ENCODE measurements at regions not wholly inside any gene's neighbourhood (a gene's known extent, or its start where the extent isn't known, plus 50 kb on each side); places are given as distances from the start of the nearest gene placed in this dataset.

DNA sequence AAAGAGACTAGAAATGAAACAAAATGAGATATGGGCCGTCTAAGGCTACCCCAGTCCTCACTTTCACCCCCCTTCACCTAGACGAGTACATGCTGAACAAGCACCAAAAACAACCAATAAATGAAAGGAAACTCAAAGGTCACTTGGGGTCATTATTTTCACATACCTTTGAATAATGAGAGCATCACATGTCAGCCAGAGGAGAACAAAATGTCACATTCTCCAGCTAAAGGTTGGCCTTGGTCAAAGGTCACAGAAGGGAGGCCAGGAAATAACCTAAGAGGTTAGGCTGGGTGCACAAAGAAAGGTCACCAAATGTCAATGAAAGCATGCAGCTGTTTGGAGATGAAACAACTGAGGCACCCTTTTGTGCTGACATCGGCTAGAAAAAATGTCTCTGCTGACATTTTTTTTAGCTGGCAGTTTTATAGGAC lies 288.7 kb upstream of the USP25 start:
- no peaks in the 10 kb centered on the region for H3K36me3 ChIP-seq (ENCODE audit: control insufficient read depth, insufficient read depth, low read length)
- ChIA-PET POLR2A (no interaction called here), CTCF (no interaction called here)
- no peak overlapping the region for H3K4me3 ChIP-seq (ENCODE audit: low read depth in 2 of 2, low read length in 2 of 2)
- H3K27me3 ChIP-seq (ENCODE audit: control insufficient read depth, insufficient read depth, low read length): no peaks in the 10 kb centered on the region
- H3K9me3 ChIP-seq (ENCODE audit: control insufficient read depth, insufficient read depth, low read depth, low read length): no peaks in the 10 kb centered on the region
- H3K27ac ChIP-seq (ENCODE audit: low read length): no peak overlapping the region
- H3K4me1 ChIP-seq (ENCODE audit: control insufficient read depth, insufficient read depth, low read length): no peaks in the 10 kb centered on the region
- in situ Hi-C loops (cut with HindIII; ENCODE audit: low pct_unique_long_range_greater_than_20kb, low sequenced_read_pairs): no loop called here
- DNase-seq (ENCODE audit: low read depth, low spot score) (no peak), ATAC-seq (no peak)
- BruUV-seq (replicated peaks): no TSS peak
- intact Hi-C loops (cut with micrococcal nuclease; ENCODE audit: unreplicated experiment): no loop called here
- TF ChIP-seq TCF7L2 (IDR thresholded peaks at IDR 0.05; ENCODE audit: low read depth, low read length) (no peak), POLR2AphosphoS5 (IDR thresholded peaks at IDR 0.05; ENCODE audit: low read depth, low read length) (no peak), SIN3A (IDR thresholded peaks at IDR 0.05; ENCODE audit: borderline replicate concordance, insufficient read depth, low read depth, low read length) (no peak)
- TF ChIP-seq, protein P1, sequence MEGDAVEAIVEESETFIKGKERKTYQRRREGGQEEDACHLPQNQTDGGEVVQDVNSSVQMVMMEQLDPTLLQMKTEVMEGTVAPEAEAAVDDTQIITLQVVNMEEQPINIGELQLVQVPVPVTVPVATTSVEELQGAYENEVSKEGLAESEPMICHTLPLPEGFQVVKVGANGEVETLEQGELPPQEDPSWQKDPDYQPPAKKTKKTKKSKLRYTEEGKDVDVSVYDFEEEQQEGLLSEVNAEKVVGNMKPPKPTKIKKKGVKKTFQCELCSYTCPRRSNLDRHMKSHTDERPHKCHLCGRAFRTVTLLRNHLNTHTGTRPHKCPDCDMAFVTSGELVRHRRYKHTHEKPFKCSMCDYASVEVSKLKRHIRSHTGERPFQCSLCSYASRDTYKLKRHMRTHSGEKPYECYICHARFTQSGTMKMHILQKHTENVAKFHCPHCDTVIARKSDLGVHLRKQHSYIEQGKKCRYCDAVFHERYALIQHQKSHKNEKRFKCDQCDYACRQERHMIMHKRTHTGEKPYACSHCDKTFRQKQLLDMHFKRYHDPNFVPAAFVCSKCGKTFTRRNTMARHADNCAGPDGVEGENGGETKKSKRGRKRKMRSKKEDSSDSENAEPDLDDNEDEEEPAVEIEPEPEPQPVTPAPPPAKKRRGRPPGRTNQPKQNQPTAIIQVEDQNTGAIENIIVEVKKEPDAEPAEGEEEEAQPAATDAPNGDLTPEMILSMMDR (IDR thresholded peaks at IDR 0.05): no peak
- TF ChIP-seq, protein P2, sequence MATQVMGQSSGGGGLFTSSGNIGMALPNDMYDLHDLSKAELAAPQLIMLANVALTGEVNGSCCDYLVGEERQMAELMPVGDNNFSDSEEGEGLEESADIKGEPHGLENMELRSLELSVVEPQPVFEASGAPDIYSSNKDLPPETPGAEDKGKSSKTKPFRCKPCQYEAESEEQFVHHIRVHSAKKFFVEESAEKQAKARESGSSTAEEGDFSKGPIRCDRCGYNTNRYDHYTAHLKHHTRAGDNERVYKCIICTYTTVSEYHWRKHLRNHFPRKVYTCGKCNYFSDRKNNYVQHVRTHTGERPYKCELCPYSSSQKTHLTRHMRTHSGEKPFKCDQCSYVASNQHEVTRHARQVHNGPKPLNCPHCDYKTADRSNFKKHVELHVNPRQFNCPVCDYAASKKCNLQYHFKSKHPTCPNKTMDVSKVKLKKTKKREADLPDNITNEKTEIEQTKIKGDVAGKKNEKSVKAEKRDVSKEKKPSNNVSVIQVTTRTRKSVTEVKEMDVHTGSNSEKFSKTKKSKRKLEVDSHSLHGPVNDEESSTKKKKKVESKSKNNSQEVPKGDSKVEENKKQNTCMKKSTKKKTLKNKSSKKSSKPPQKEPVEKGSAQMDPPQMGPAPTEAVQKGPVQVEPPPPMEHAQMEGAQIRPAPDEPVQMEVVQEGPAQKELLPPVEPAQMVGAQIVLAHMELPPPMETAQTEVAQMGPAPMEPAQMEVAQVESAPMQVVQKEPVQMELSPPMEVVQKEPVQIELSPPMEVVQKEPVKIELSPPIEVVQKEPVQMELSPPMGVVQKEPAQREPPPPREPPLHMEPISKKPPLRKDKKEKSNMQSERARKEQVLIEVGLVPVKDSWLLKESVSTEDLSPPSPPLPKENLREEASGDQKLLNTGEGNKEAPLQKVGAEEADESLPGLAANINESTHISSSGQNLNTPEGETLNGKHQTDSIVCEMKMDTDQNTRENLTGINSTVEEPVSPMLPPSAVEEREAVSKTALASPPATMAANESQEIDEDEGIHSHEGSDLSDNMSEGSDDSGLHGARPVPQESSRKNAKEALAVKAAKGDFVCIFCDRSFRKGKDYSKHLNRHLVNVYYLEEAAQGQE (IDR thresholded peaks at IDR 0.05; ENCODE audit: insufficient read depth in 1 of 2, low read depth in 2 of 2, low read length in 1 of 2): no peak

DNA sequence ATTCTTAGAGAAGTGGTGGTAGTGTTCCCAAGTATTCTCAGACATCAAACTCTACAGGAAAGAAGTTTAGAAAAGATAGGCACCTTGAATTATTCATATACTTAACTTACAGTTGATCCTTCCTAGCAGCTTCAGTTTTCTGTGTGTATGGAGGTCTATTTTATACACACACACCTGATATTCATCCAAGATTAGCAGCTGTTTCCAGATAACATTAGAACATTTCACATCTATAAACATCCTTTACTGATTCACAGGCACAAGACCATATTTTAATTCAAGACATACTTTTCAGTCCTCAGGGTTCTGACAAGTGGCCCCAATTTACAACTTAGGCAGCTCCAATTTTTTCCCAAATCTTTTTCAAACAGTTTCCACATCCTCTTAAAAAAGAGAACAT lies 287.8 kb upstream of the USP25 start:
- no peaks in the 10 kb centered on the region for H3K36me3 ChIP-seq (ENCODE audit: control insufficient read depth, insufficient read depth, low read length)
- no peak overlapping the region for H3K4me3 ChIP-seq (ENCODE audit: low read depth in 2 of 2, low read length in 2 of 2)
- H3K27me3 ChIP-seq (ENCODE audit: control insufficient read depth, insufficient read depth, low read length): no peaks in the 10 kb centered on the region
- DNase-seq (ENCODE audit: low read depth, low spot score): no peak
- intact Hi-C loops (cut with micrococcal nuclease; ENCODE audit: unreplicated experiment): no loop called here
- ChIA-PET CTCF (no interaction called here), POLR2A (no interaction called here)
- no peak overlapping the region for H3K27ac ChIP-seq (ENCODE audit: low read length)
- ATAC-seq: no peak
- no peaks in the 10 kb centered on the region for H3K9me3 ChIP-seq (ENCODE audit: control insufficient read depth, insufficient read depth, low read depth, low read length)
- TF ChIP-seq POLR2AphosphoS5 (IDR thresholded peaks at IDR 0.05; ENCODE audit: low read depth, low read length) (no peak), SIN3A (IDR thresholded peaks at IDR 0.05; ENCODE audit: borderline replicate concordance, insufficient read depth, low read depth, low read length) (no peak), TCF7L2 (IDR thresholded peaks at IDR 0.05; ENCODE audit: low read depth, low read length) (no peak)
- TF ChIP-seq, protein P2 (IDR thresholded peaks at IDR 0.05; ENCODE audit: insufficient read depth in 1 of 2, low read depth in 2 of 2, low read length in 1 of 2): no peak
- TF ChIP-seq, protein P1 (IDR thresholded peaks at IDR 0.05): no peak
- H3K4me1 ChIP-seq (ENCODE audit: control insufficient read depth, insufficient read depth, low read length): no peaks in the 10 kb centered on the region
- in situ Hi-C loops (cut with HindIII; ENCODE audit: low pct_unique_long_range_greater_than_20kb, low sequenced_read_pairs): no loop called here
- BruUV-seq (replicated peaks): no TSS peak

Measured in Panc1 (cell line).